ENCODE measurements at regions not wholly inside any gene's neighbourhood (a gene's known extent, or its start where the extent isn't known, plus 50 kb on each side); places are given as distances from the start of the nearest gene placed in this dataset.

DNA sequence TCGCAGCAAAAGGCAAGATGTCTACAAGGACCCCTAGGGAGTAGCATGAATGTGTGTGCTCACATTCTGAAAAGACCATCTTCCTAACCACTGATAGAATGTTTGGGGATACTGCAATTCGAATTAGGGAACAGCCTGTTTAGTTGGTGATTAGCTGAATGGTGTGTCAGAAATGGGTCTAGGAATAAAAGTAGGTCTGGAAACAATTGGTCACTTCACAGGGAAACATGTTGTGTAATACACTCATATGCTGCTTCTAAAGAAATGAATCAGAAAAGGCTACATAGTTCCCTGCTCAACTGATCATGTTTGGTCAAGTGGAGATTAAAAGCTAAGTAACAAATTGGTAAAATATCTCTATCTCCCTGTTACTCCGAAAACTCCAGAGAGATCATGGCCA lies 2362.4 kb upstream of the TENM3 start:
- CTCF ChIA-PET: no interaction called here
- Histone ChIP-seq H3K4me2 (ENCODE audit: low read depth, low read length) (no peak overlapping the region), H3K14ac (replicated peaks; ENCODE audit: low read depth, low read length) (no peak overlapping the region), H3K4me3 (ENCODE audit: insufficient read depth, low read depth, low read length) (no peak overlapping the region), H4K5ac (ENCODE audit: low read depth, low read length) (no peak overlapping the region), H3K18ac (ENCODE audit: low read depth, low read length) (no peak overlapping the region), H3K4me1 (ENCODE audit: control insufficient read depth, insufficient read depth, low read length) (no peaks in the 10 kb centered on the region), H4K20me1 (ENCODE audit: insufficient read depth, low read length) (no peaks in the 10 kb centered on the region), H4K8ac (ENCODE audit: low read depth in 2 of 2, low read length in 2 of 2) (no peak overlapping the region), H2BK15ac (ENCODE audit: low read depth, low read length) (no peak overlapping the region), H2BK120ac (ENCODE audit: low read depth, low read length) (no peak overlapping the region), H3K27ac (ENCODE audit: insufficient read depth, low read length) (no peak overlapping the region), H3K9ac (ENCODE audit: low read depth, low read length) (no peak overlapping the region), H2AK9ac (replicated peaks; ENCODE audit: low read depth, low read length, poor library complexity) (no peak overlapping the region), H2AK5ac (ENCODE audit: low read depth, low read length) (no peak overlapping the region), H3K9me3 (ENCODE audit: control insufficient read depth, insufficient read depth, low read length) (no peaks in the 10 kb centered on the region), H3K27me3 (ENCODE audit: control insufficient read depth, insufficient read depth, low read length) (no peaks in the 10 kb centered on the region), H3K23ac (ENCODE audit: low read depth, low read length) (no peak overlapping the region), H2AFZ (replicated peaks; ENCODE audit: low read length, poor library complexity) (no peak overlapping the region), H3K56ac (ENCODE audit: extremely low read depth, insufficient read depth, low read length) (no peak overlapping the region), H3K4ac (ENCODE audit: low read depth, low read length) (no peak overlapping the region), H3K79me1 (ENCODE audit: low read depth in 1 of 2, low read length in 2 of 2) (no peaks in the 10 kb centered on the region), H3K36me3 (ENCODE audit: control insufficient read depth, insufficient read depth, low read length) (no peaks in the 10 kb centered on the region), H3K9me1 (ENCODE audit: insufficient read depth, low read length) (no peaks in the 10 kb centered on the region), H4K91ac (ENCODE audit: insufficient read depth, low read depth, low read length) (no peak overlapping the region), H2BK5ac (ENCODE audit: low read depth, low read length, poor library complexity, severe bottlenecking) (no peak overlapping the region), H2BK20ac (ENCODE audit: low read depth, low read length) (no peak overlapping the region)
- in situ Hi-C loops (cut with MboI; ENCODE audit: low sequenced_read_pairs) (no loop called here), intact Hi-C loops (cut with micrococcal nuclease) (no loop called here), dilution Hi-C loops (cut with HindIII; ENCODE audit: low sequenced_read_pairs, unreplicated experiment) (no loop called here)
- DNase-seq (peak; percentile 10), ATAC-seq (ENCODE audit: low read depth) (no peak)
- POLR2A ChIA-PET (ENCODE audit: unreplicated experiment): no interaction called here
- no TSS peak for BruUV-seq (replicated peaks)
- TF ChIP-seq RFX5 (IDR thresholded peaks at IDR 0.05; ENCODE audit: low read depth, low read length): no peak
- TF ChIP-seq MAZ (IDR thresholded peaks at IDR 0.05; ENCODE audit: borderline replicate concordance, low read depth, low read length): no peak
- no peak for TF ChIP-seq MXI1 (IDR thresholded peaks at IDR 0.05; ENCODE audit: borderline replicate concordance, low read depth, low read length)
- no peak for TF ChIP-seq MAFK (IDR thresholded peaks at IDR 0.05; ENCODE audit: low read depth, low read length)
- TF ChIP-seq CHD1 (IDR thresholded peaks at IDR 0.05; ENCODE audit: low read depth, low read length): no peak
- TF ChIP-seq POLR2A (IDR thresholded peaks at IDR 0.05; ENCODE audit: low read depth, low read length): no peak
- no peak for TF ChIP-seq NFE2L2 (IDR thresholded peaks at IDR 0.05; ENCODE audit: low read depth, low read length)
- TF ChIP-seq, protein P1, sequence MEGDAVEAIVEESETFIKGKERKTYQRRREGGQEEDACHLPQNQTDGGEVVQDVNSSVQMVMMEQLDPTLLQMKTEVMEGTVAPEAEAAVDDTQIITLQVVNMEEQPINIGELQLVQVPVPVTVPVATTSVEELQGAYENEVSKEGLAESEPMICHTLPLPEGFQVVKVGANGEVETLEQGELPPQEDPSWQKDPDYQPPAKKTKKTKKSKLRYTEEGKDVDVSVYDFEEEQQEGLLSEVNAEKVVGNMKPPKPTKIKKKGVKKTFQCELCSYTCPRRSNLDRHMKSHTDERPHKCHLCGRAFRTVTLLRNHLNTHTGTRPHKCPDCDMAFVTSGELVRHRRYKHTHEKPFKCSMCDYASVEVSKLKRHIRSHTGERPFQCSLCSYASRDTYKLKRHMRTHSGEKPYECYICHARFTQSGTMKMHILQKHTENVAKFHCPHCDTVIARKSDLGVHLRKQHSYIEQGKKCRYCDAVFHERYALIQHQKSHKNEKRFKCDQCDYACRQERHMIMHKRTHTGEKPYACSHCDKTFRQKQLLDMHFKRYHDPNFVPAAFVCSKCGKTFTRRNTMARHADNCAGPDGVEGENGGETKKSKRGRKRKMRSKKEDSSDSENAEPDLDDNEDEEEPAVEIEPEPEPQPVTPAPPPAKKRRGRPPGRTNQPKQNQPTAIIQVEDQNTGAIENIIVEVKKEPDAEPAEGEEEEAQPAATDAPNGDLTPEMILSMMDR (conservative IDR thresholded peaks at IDR 0.05; ENCODE audit: low read depth, low read length): no peak
- no peak for TF ChIP-seq RAD21 (IDR thresholded peaks at IDR 0.05; ENCODE audit: low read length)
- TF ChIP-seq, protein P2, sequence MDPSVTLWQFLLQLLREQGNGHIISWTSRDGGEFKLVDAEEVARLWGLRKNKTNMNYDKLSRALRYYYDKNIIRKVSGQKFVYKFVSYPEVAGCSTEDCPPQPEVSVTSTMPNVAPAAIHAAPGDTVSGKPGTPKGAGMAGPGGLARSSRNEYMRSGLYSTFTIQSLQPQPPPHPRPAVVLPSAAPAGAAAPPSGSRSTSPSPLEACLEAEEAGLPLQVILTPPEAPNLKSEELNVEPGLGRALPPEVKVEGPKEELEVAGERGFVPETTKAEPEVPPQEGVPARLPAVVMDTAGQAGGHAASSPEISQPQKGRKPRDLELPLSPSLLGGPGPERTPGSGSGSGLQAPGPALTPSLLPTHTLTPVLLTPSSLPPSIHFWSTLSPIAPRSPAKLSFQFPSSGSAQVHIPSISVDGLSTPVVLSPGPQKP (IDR thresholded peaks at IDR 0.05; ENCODE audit: borderline replicate concordance, low read depth, low read length): no peak
- TF ChIP-seq, protein P3, sequence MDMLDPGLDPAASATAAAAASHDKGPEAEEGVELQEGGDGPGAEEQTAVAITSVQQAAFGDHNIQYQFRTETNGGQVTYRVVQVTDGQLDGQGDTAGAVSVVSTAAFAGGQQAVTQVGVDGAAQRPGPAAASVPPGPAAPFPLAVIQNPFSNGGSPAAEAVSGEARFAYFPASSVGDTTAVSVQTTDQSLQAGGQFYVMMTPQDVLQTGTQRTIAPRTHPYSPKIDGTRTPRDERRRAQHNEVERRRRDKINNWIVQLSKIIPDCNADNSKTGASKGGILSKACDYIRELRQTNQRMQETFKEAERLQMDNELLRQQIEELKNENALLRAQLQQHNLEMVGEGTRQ (IDR thresholded peaks at IDR 0.05; ENCODE audit: low read depth, low read length): no peak
- no peak for TF ChIP-seq FOS (IDR thresholded peaks at IDR 0.05; ENCODE audit: low read depth, low read length)
- TF ChIP-seq RCOR1 (IDR thresholded peaks at IDR 0.05; ENCODE audit: insufficient replicate concordance, low read length): no peak
- whole genome bisulfite sequencing, 2 experiments (ENCODE audit: extremely low coverage in 2 of 2, insufficient read length in 1 of 2): no CpG with 5 or more reads among the region's 3 CpGs

Measured in IMR-90 (cell line).